A172 (cell line): ENCODE measurements at regions not wholly inside any gene's neighbourhood (a gene's known extent, or its start where the extent isn't known, plus 50 kb on each side); places are given as distances from the start of the nearest gene placed in this dataset.

Experiments
- DNase-seq: peaks from one replicate; pipeline ENCODE4 v3.0.0-alpha.2; 2015; ENCODE audit warnings: low spot score

- no peak for DNase-seq
These were observed 183.1 kb upstream of the MCHR2 start for GRCh38 chr6:100176951-100177710.

GRCh38 chr6:100176311-100176950 lies 182.4 kb upstream of the MCHR2 start:
- DNase-seq, result peak; percentile 63

GRCh38 chr6:100175814-100176310 lies 181.8 kb upstream of the MCHR2 start:
- peak; percentile 43 for DNase-seq

- DNase-seq, result no peak
These were observed 179.2 kb upstream of the MCHR2 start for GRCh38 chr6:100173211-100173610.

- no peak for DNase-seq
These were observed 178.3 kb upstream of the MCHR2 start for GRCh38 chr6:100172322-100172713.

- peak; percentile 14 for DNase-seq
These were observed 177.7 kb upstream of the MCHR2 start for GRCh38 chr6:100171533-100172321.

GRCh38 chr6:100168148-100168547 lies 174.1 kb upstream of the MCHR2 start:
- DNase-seq, result no peak

GRCh38 chr6:100167585-100167984 lies 173.6 kb upstream of the MCHR2 start:
- DNase-seq, result no peak

GRCh38 chr6:100166956-100167355 lies 172.9 kb upstream of the MCHR2 start:
- DNase-seq, result no peak

GRCh38 chr6:100165442-100165841 lies 171.4 kb upstream of the MCHR2 start:
- DNase-seq, result no peak

GRCh38 chr6:100163035-100163434 lies 169.0 kb upstream of the MCHR2 start:
- DNase-seq, result no peak

GRCh38 chr6:100161782-100162365 lies 167.9 kb upstream of the MCHR2 start:
- no peak for DNase-seq

GRCh38 chr6:100160930-100161329 lies 166.9 kb upstream of the MCHR2 start:
- no peak for DNase-seq

- no peak for DNase-seq
These were observed 161.1 kb upstream of the MCHR2 start for GRCh38 chr6:100155141-100155540.

GRCh38 chr6:100153636-100154275 lies 159.7 kb upstream of the MCHR2 start:
- no peak for DNase-seq

- no peak for DNase-seq
These were observed 158.2 kb upstream of the MCHR2 start for GRCh38 chr6:100152201-100152600.

- DNase-seq, result no peak
These were observed 151.0 kb upstream of the MCHR2 start for GRCh38 chr6:100144991-100145390.

GRCh38 chr6:100138346-100139022 lies 144.5 kb upstream of the MCHR2 start:
- DNase-seq, result no peak

GRCh38 chr6:100137759-100138158 lies 143.7 kb upstream of the MCHR2 start:
- no peak for DNase-seq

- no peak for DNase-seq
These were observed 142.6 kb upstream of the MCHR2 start for GRCh38 chr6:100136590-100136989.

- no peak for DNase-seq
These were observed 142.0 kb upstream of the MCHR2 start for GRCh38 chr6:100135977-100136376.
